ENCODE measurements at regions not wholly inside any gene's neighbourhood (a gene's known extent, or its start where the extent isn't known, plus 50 kb on each side); places are given as distances from the start of the nearest gene placed in this dataset.

GRCh38 chr2:16330012-16330411 is 335.6 kb downstream of the CYRIA start:
- Mint-ChIP-seq H3K36me3 (ENCODE audit: low read depth) (no peaks in the 10 kb centered on the region), H3K4me1 (ENCODE audit: low read depth) (no peaks in the 10 kb centered on the region)

GRCh38 chr2:16329421-16329820 is 336.2 kb downstream of the CYRIA start:
- Mint-ChIP-seq H3K27me3 (no peaks in the 10 kb centered on the region), H3K4me3 (no peak overlapping the region), H3K36me3 (ENCODE audit: low read depth) (no peaks in the 10 kb centered on the region), H3K4me1 (ENCODE audit: low read depth) (no peaks in the 10 kb centered on the region), H3K27ac (no peak overlapping the region), H3K9me3 (no peaks in the 10 kb centered on the region)
- intact Hi-C loops (cut with micrococcal nuclease): no loop called here

More at GRCh38 chr2:16330012-16330411, 335.6 kb downstream of the CYRIA start:
- H3K4me3 Mint-ChIP-seq: no peak overlapping the region
- intact Hi-C loops (cut with micrococcal nuclease): no loop called here
- H3K27ac Mint-ChIP-seq: no peak overlapping the region
- H3K9me3 Mint-ChIP-seq: no peaks in the 10 kb centered on the region
- H3K27me3 Mint-ChIP-seq: no peaks in the 10 kb centered on the region

- Mint-ChIP-seq H3K36me3 (ENCODE audit: low read depth) (no peaks in the 10 kb centered on the region), H3K4me3 (no peak overlapping the region), H3K27ac (no peak overlapping the region), H3K9me3 (no peaks in the 10 kb centered on the region), H3K4me1 (ENCODE audit: low read depth) (no peaks in the 10 kb centered on the region), H3K27me3 (no peaks in the 10 kb centered on the region)
- intact Hi-C loops (cut with micrococcal nuclease): no loop called here
Measured at GRCh38 chr2:16328521-16329190, 337.0 kb downstream of the CYRIA start.

- Mint-ChIP-seq H3K27ac (no peak overlapping the region), H3K4me3 (no peak overlapping the region), H3K27me3 (no peaks in the 10 kb centered on the region), H3K9me3 (no peaks in the 10 kb centered on the region), H3K4me1 (ENCODE audit: low read depth) (no peaks in the 10 kb centered on the region), H3K36me3 (ENCODE audit: low read depth) (no peaks in the 10 kb centered on the region)
- intact Hi-C loops (cut with micrococcal nuclease): no loop called here
Measured at GRCh38 chr2:16327326-16327725, 338.3 kb downstream of the CYRIA start.

GRCh38 chr2:16326711-16327300 is 338.8 kb downstream of the CYRIA start:
- Mint-ChIP-seq H3K4me1 (ENCODE audit: low read depth) (no peaks in the 10 kb centered on the region), H3K4me3 (no peak overlapping the region), H3K27ac (no peak overlapping the region), H3K27me3 (no peaks in the 10 kb centered on the region), H3K36me3 (ENCODE audit: low read depth) (no peaks in the 10 kb centered on the region), H3K9me3 (no peaks in the 10 kb centered on the region)
- intact Hi-C loops (cut with micrococcal nuclease): no loop called here

GRCh38 chr2:16325976-16326510 is 339.6 kb downstream of the CYRIA start:
- H3K4me3 Mint-ChIP-seq: no peak overlapping the region
- H3K9me3 Mint-ChIP-seq: no peaks in the 10 kb centered on the region
- no peak overlapping the region for H3K27ac Mint-ChIP-seq
- H3K4me1 Mint-ChIP-seq (ENCODE audit: low read depth): no peaks in the 10 kb centered on the region
- intact Hi-C loops (cut with micrococcal nuclease): no loop called here
- H3K36me3 Mint-ChIP-seq (ENCODE audit: low read depth): no peaks in the 10 kb centered on the region
- no peaks in the 10 kb centered on the region for H3K27me3 Mint-ChIP-seq

- H3K27ac Mint-ChIP-seq: no peak overlapping the region
- intact Hi-C loops (cut with micrococcal nuclease): no loop called here
- no peak overlapping the region for H3K4me3 Mint-ChIP-seq
- no peaks in the 10 kb centered on the region for H3K4me1 Mint-ChIP-seq (ENCODE audit: low read depth)
- H3K9me3 Mint-ChIP-seq: no peaks in the 10 kb centered on the region
- H3K27me3 Mint-ChIP-seq: no peaks in the 10 kb centered on the region
- H3K36me3 Mint-ChIP-seq (ENCODE audit: low read depth): no peaks in the 10 kb centered on the region
Measured at GRCh38 chr2:16325016-16325975, 340.3 kb downstream of the CYRIA start.

GRCh38 chr2:16324544-16324937 is 341.1 kb downstream of the CYRIA start:
- no peak overlapping the region for H3K27ac Mint-ChIP-seq
- H3K4me3 Mint-ChIP-seq: no peak overlapping the region
- H3K27me3 Mint-ChIP-seq: no peaks in the 10 kb centered on the region
- no peaks in the 10 kb centered on the region for H3K4me1 Mint-ChIP-seq (ENCODE audit: low read depth)
- intact Hi-C loops (cut with micrococcal nuclease): no loop called here
- no peaks in the 10 kb centered on the region for H3K9me3 Mint-ChIP-seq
- H3K36me3 Mint-ChIP-seq (ENCODE audit: low read depth): no peaks in the 10 kb centered on the region

- H3K36me3 Mint-ChIP-seq (ENCODE audit: low read depth): no peaks in the 10 kb centered on the region
- no peaks in the 10 kb centered on the region for H3K9me3 Mint-ChIP-seq
- intact Hi-C loops (cut with micrococcal nuclease): no loop called here
- no peak overlapping the region for H3K4me3 Mint-ChIP-seq
- no peak overlapping the region for H3K27ac Mint-ChIP-seq
- H3K4me1 Mint-ChIP-seq (ENCODE audit: low read depth): no peaks in the 10 kb centered on the region
- no peaks in the 10 kb centered on the region for H3K27me3 Mint-ChIP-seq
Measured at GRCh38 chr2:16323551-16324543, 341.8 kb downstream of the CYRIA start.

GRCh38 chr2:16323126-16323520 is 342.5 kb downstream of the CYRIA start:
- Mint-ChIP-seq H3K9me3 (no peaks in the 10 kb centered on the region), H3K4me3 (no peak overlapping the region), H3K36me3 (ENCODE audit: low read depth) (no peaks in the 10 kb centered on the region), H3K4me1 (ENCODE audit: low read depth) (peaks cover 5% of the 10 kb centered on the region), H3K27ac (no peak overlapping the region), H3K27me3 (peaks cover 1% of the 10 kb centered on the region)
- intact Hi-C loops (cut with micrococcal nuclease): no loop called here

- Mint-ChIP-seq H3K27me3 (peaks cover 1% of the 10 kb centered on the region), H3K4me3 (no peak overlapping the region), H3K27ac (no peak overlapping the region), H3K36me3 (ENCODE audit: low read depth) (no peaks in the 10 kb centered on the region), H3K9me3 (no peaks in the 10 kb centered on the region), H3K4me1 (ENCODE audit: low read depth) (peaks cover 7% of the 10 kb centered on the region)
- intact Hi-C loops (cut with micrococcal nuclease): no loop called here
Measured at GRCh38 chr2:16322308-16323125, 343.1 kb downstream of the CYRIA start.

- Mint-ChIP-seq H3K9me3 (no peaks in the 10 kb centered on the region), H3K4me3 (no peak overlapping the region), H3K4me1 (ENCODE audit: low read depth) (peaks cover 7% of the 10 kb centered on the region), H3K27me3 (peaks cover 1% of the 10 kb centered on the region), H3K36me3 (ENCODE audit: low read depth) (no peaks in the 10 kb centered on the region), H3K27ac (no peak overlapping the region)
- intact Hi-C loops (cut with micrococcal nuclease): no loop called here
Measured at GRCh38 chr2:16321872-16322271, 343.8 kb downstream of the CYRIA start.
